ENCODE measurements at regions not wholly inside any gene's neighbourhood (a gene's known extent, or its start where the extent isn't known, plus 50 kb on each side); places are given as distances from the start of the nearest gene placed in this dataset.
"Not testable (repeated sequence)": the region's sequence is repeated elsewhere in the genome, so short reads cannot be mapped to it uniquely, and the experiment has no call there.

DNA sequence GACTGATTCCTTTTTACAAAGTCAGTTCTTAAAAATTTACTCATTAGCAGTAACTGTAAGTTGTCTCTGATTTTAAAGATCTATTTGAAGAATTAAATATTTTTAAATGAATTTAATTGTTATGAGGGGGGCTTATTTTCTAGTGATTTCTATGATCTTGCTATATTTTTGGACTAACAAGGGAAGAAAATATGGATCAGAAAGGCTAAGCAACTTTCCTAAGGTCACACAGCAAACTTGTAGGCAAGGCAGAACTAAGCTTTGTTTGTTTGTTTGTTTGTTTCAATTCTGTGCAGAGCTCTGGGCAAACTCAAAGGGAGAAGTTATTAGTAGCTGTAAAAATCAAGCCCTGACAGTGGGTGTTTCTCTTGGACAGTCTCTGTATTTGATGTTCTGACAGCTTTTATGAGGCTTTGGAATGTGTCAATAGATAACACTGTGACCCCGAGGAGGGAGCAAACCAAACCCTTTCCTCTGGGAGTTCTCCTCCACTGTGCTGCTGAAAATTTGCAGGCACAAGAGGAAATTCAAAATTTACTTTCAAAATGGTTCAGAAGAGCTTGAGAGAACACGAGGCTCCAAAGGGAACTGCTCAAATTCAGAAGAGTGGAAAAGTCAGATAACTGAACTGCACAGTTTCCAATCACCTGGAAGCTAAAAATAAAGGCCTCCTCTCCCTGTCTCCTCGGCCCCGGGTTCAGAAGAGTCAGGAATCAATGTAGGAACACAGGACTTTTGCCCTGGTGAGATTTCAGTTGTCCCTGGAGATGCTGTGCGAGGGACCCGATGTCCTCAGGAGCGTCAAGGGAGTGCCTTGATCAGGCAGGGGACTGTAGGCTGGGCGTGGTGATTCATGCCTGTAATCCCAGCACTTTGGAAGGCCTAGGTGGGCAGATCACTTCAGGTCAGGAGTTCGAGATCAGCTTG, 325.7 kb downstream of the GATA3 start:
- no peak for DNase-seq (ENCODE audit: low read depth in 2 of 2)

DNA sequence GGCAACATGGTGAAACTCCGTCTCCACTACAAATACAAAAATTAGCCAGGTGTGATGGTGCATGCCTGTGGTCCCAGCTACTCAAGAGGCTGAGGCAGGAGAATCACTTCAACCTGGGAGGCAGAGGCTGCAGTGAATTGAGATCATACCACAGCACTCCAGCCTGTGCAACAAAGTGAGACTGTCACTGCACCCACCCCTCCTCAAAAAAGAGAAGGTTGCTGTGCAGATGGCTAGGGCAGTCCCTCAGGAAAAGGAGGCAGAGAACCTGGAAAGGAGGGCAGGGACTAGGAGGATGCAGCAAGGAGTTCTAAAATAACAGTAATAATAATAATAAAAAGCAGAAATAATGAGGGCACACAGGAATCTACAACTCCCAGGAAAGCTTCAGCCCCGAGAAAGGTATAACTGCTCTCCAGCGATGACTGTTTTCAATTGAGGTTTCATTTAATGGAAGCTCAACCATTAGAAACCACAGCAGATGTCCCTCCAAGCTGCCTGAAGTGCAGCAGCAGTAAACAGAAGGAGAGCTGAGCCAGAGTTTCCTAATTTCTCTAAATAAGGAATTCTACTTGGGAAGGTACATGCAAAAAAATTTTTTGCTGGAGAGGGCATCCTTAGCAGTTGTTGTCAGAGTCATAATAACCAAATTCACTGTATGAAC, 326.5 kb downstream of the GATA3 start:
- DNase-seq (ENCODE audit: low read depth in 2 of 2), result no peak

DNA sequence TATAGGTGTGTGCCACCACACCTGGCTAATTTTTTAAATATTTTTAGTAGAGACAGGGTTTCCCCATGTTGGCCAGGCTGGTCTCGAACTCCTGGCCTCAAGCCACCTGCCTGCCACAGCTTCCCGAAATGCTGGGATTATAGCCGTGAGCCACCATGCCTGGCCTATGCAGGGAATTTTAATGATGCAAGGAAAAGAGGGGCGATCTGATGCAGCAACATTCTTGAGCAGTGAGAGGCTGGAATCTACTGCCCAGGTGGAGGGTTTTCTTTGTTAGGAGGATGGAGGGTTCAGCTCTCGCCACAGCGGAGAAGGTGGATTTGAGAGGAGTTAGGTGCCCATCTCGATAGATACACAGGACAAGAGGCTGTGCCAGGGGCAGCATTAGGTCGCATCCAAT, 332.3 kb downstream of the GATA3 start:
- no peak for DNase-seq (ENCODE audit: low read depth in 2 of 2)

DNA sequence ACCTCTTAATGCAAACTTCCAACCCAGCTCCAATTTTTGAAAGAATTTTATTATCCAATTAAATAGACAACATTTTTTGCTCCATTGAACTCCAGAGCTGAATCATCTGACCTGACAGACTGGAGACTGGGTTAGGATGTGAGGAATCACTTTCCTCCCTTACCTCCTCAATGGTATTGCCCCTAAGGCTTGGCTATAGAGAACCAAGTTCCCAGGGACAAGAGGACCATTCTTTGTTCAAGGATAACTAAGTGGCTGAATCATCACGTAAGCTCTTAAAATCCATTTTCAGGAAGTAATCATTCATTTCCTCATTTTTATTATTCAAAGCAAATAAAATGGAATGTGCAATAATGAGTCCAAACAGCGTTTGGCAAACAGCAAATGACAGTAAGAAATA, 335.1 kb downstream of the GATA3 start:
- no peak for DNase-seq (ENCODE audit: low read depth in 2 of 2)

DNA sequence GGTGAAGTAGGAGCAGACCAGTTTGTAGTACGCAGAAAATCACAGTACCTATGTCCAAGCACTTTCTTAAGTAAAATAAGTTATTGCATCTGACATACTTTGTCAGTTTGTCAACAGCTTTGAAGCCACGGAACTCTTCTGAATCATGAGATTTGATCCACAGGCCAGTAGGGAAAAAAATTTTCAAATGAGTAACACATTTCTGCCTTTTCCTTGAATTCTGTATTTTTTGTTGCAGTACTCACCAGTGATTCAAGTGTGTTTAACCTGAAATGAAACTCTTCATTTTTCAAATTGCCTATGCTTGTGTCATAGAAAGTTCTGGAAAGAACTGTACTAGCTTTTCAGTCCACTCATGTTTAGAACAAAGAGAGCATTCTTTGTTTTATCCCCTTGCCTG, 337.7 kb downstream of the GATA3 start:
- DNase-seq (ENCODE audit: low read depth in 2 of 2), result no peak

DNA sequence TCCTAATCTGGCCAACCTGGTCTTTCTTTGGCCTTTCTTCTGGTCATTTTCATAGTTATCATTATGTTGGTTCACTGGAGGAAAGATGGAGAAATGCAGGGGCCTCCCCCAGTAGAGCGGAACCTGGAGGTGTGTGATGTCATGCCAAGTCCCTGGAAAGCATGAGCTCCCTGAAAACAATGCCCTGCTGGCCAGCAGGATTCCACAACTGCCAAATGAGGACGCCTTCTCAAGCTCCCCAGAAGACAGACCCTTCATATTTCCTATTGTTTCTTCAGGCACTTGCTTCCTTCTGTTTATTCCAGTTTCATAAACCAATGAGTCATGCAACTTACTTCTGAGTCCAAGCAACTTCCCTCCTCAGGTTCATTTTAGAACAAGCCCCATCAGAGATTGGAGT, 339.0 kb downstream of the GATA3 start:
- no peak for DNase-seq (ENCODE audit: low read depth in 2 of 2)

DNA sequence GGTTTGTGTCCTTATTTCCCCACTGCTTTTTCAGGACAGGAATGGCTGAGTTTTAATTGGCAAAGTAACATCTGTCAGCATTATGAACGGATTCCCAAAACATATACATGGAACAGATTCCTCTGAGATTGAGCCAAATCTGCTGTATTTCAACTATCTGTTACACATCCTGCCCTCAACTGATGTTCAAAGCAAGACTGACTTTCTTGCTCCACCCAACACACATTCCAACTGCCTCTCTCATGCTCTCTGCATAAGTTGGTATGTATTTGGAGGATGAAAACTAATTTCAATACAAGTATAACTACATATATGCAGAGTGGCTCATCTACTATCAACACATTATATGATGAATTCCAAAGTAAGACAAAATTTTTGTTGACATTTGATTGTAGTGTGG, 342.2 kb downstream of the GATA3 start:
- DNase-seq (ENCODE audit: low read depth in 2 of 2), result no peak

DNA sequence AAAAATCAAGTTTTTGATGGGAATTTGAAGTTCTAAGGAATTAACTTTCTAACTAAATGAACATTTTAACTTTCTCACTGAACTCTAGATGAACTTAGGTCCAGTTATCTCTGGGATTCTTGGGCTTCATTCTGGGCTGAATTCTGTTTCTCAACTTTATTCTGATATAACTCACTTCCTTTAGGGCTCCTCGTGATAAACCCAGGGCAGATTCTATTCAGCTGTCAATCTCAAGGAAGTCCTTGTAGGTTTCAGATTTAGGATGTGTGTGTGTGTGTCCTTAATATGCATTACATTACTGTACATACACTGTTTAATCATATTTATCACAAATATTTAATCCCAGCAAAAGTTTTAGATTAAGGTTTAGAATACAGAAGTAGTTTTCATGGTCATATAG, 344.3 kb downstream of the GATA3 start:
- no peak for DNase-seq (ENCODE audit: low read depth in 2 of 2)

DNA sequence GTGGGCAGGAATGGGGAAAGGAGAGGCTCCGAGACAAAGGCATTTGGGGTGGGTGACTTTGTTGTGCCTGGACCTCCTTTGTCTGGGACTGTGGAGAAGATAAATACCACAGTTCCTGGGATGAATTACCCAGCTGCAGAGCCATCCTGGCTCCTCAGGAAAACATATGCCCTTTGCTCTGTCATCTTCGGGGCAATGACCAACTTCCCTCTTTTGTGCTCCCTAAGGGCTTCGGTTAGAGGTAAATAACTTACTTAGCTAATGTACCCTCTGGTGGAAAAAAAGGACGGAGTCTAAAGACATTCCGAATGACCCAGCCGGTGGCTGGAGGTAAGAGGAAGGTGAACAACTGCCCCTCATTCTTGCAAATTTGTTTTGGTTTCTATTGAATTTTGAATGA, 345.7 kb downstream of the GATA3 start:
- DNase-seq (ENCODE audit: low read depth in 2 of 2), result no peak

DNA sequence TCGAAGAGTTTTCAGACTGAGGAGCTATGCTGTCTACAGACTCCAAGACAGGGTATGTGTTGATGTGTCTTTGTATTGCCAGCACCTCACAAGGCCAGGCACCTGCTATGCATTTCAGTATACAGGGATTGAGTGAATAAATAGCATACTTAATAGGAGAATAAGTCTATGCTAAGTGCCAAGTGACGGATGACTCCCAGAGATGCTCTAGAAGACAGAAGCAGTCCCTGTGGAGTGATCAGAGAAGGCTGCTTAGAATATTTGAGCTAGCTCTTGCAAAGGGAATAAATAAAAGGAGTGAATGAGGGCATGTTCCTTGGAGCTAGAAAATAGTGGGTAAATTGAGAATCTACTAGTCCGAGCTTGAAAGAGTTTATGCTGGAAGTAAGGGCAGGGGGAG, 346.4 kb downstream of the GATA3 start:
- DNase-seq (ENCODE audit: low read depth in 2 of 2), result no peak

DNA sequence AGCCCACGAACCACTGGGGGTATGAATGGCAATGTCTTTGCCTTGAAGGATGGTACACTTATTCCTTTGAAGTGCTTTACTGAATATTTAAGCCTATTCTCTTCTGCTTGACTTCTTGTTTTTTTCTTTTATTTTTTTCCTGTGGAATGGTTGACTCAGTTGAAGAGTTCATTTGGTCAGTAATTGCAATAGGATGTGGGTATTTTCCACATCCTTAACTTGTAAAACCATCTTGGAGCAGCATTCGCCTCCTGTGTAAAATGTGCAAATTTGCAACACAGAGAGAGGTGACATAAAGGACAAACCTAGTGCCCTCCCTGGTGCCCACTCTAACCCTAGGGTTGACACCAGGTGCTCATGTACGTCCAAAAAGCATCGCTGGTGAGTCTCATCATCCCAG, 347.0 kb downstream of the GATA3 start:
- no peak for DNase-seq (ENCODE audit: low read depth in 2 of 2)

DNA sequence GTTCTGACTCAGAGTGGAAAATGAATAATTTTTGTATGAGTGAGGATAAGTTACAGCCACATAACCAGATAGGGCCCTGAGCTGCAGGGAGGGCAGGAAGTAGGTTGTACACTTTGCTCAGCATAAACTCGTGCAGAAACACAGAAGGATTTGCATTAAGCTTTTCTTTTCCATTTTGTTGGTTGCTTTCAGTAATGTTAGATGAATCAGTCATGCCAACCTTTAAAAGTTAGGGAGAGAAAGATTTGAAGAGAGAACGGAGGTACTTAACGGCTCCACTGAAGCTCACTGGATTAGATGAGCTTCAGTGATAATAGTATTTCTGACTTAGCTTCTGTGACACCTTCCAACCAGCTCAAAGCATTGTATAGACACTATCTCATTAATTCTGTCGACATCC, 348.1 kb downstream of the GATA3 start:
- DNase-seq (ENCODE audit: low read depth in 2 of 2), result peak in 1 of 2 donors; percentile 18

DNA sequence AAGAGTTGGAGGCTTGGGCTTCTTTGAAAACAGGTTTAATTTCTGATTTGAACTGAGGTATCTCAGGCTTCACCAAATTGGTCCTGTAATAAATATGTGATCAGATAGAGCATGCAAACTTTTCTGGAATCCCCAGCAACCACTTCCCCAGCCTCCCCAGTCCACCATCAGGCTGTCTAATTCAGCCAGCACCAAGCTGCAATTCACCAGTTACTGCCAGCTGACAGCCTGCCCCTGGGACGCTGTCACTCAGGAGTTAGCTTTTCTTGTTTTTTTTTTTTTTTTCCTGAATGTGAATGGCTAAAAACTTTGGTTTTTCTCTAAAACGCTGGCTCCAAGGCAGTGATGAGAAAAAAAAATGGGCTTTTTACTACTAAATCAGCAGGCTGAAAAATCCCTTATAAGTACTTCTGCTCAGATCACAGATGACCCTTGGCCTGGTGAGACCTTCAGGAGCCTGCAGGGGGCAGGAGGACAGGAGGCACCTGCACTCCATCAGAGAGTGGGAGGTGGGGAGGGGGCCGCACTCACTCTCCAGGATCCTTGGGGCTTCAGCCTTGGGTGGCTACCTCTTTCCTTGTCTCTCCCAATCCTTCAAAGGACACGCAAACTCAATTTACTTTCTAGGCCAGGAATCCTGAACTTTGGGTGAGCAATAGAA, 349.4 kb downstream of the GATA3 start:
- no peak for DNase-seq (ENCODE audit: low read depth in 2 of 2)

DNA sequence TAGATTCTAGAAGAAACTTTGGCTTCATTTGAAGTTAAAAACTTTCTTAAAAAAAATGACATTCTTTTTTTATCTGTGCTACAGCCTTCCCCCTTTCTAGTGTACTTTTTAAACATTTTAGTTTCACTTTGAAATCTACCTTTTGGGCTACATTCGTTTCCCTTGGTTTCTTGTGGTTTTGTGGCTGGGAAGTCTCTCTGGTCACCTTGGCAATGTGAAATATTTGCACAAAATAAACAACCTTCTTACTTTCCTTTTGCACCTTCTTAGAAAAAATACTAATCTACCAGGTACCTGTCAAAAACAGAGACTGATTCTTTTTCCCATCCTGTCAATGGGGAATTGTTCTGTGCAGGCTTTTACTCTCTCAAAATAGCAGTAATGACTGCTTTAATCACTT, 350.2 kb downstream of the GATA3 start:
- DNase-seq (ENCODE audit: low read depth in 2 of 2), result no peak

DNA sequence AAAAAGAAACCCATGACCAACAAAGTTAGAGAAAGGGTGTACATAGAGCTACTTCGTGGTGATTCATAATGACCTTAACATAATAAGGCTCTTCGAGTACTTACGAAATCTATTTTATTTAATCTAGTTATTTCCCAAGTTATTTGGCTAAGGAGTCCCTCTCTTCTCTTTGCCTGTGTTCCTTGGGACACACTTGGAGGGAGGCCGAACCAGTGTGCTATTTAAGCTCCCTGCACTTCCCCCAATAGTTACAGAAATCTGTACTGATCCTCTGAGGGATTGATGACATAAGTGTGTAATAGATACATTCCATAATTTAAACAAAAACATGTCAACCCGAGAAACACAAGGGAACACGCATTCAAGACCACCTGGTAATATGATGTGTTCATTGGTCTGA, 351.1 kb downstream of the GATA3 start:
- DNase-seq (ENCODE audit: low read depth in 2 of 2), result no peak

DNA sequence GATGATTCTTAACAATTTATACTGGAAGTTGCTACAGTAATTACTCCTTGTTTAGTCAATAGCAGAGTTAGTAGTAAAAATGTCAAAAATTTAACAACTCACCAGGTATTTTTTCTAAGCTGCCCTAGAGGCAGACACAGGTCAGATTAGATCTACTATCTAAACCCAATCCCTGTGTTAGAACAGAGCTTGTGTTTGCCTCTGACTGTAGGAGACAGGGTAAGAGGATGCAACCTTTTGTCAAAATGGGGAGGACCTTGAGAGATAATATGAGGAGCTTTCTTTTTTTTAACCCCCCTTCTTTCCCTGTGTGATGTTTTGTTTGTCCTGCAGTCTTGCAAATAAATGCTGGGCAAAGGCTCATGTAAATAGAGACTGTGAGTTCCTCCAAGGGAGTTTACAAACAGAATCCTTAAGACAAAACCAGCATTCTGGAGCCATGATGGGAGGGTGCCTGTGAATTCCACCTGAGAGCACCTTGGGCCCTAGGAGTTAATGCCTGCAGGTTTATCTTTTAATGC, 353.1 kb downstream of the GATA3 start:
- no peak for DNase-seq (ENCODE audit: low read depth in 2 of 2)

DNA sequence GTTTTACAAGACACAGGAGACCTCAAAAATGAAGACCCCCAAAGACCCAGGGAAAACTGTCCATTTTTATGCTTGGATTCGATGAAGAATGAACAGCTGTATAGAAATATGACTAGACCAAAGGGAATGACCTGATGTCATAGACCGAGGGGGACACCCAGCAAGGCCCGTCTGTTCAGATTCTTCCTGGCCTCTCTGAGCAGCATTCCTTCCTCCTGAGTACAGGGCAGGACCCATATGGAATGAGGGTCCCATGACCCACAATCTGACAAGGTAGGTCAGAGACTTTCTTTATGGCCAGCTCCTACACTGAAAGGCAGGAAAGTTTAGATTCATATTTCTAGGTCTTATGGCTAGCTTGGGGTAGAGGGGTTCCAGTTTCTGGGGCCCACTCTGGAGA, 356.0 kb downstream of the GATA3 start:
- DNase-seq (ENCODE audit: low read depth in 2 of 2), result no peak

DNA sequence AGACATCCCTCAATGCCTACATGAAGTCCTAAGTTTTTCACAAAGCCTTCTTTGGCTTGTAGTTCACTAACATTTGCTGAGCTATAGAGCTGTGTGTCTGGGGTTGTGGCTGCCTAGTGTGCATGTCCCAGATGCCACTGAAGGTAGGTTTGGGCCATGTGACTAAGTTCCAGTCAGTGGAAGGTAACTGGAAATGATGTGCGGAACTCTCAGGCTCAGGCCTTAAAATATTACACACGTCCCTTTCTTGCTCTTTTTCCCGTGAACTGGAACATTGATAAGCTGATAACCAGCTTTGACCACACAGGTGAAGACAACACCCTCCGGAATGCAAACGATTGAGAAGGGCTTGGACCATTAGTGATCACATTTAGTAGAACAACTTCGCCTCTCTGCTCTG, 358.1 kb downstream of the GATA3 start:
- no peak for DNase-seq (ENCODE audit: low read depth in 2 of 2)

DNA sequence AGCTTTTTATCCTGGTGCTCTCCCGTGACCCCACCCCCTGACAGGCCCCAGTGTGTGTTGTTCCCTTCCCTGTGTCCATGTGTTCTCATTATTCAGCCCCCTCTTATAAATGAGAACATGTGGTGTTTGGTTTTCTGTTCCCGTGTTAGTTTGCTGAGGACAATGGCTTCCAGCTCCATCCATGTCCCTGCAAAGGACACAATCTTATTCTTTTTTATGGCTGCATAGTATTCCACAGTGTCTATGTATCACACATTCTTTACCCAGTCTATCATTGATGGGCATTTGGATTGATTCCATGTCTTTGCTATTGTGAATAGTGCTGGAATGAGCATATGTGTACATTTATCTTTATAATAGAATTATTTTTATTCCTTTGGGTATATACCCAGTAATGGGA, 360.5 kb downstream of the GATA3 start:
- DNase-seq (ENCODE audit: low read depth in 2 of 2), result not testable (repeated sequence)

DNA sequence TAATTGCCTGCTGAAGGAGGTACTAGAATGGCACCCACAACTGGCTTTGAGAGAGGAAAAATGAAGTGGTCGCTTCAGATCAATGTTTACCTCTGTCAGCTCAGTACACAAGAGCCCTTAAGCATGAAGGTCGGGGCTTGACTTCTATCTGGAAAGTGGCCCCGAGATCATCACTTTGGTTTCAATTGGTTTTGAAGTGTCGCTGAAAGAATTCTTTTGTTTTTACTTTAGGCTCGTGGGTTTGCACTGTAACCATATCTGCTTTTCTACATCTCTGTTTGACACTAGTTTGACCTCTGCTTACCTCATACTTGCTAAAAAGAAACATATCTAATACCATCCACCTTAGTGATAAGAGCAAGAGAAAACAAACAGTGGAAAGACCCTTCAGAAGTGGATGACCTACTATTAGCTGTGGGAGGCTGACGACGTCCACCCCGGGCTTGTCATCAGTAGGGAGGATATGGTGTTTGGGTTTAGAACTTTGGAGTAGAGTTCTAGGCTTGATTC, 361.8 kb downstream of the GATA3 start:
- no peak for DNase-seq (ENCODE audit: low read depth in 2 of 2)

DNA sequence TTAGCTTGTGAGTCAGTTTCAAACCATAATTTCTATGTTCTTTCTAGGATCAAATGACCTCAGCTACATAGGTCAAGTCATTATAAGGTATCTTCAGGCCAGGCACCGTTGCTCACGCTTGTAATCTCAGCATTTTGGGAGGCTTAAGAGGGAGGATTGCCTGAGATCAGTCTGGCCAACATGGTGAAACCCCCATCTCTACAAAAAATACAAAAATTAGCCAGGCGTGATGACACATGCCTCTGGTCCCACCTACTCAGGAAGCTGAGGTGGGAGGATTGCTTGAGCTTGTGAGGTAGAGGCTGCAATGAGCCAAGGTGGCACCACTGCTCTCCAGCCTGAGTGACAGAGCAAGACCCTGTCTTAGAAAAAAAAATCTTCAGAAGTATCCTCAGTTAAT, 362.3 kb downstream of the GATA3 start:
- no peak for DNase-seq (ENCODE audit: low read depth in 2 of 2)

DNA sequence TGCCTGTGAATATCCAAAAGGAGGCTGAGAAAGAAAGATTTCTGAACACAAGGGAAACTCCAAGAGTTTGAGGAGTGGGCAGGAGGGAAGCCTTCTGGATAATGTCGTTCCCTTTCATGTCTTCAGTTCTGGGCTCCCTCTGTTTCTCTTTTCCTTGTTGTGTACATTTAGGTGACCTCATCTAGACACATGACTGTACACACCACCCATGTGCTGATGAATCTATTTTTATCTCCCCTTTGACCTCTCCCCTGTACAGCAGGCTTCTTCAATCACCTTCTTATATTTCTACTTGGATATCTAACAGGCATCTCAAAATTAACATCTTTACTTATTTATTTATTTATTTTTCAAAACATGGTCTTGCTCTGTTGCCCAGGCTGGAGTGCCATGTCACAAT, 363.1 kb downstream of the GATA3 start:
- no peak for DNase-seq (ENCODE audit: low read depth in 2 of 2)

All from activated CD4-positive, alpha-beta T cell treated with anti-CD3 and anti-CD28 coated beads for 24 hours (primary cell).